Upper lobe of left lung (tissue), 4 donors: ENCODE measurements at regions not wholly inside any gene's neighbourhood (a gene's known extent, or its start where the extent isn't known, plus 50 kb on each side); places are given as distances from the start of the nearest gene placed in this dataset.
"Not testable (repeated sequence)": the region's sequence is repeated elsewhere in the genome, so short reads cannot be mapped to it uniquely, and the experiment has no call there.

ENCODE experiments used
- EP300 ChIP-seq, 4 donors: sonication (generic); formaldehyde crosslinking; IDR thresholded peaks; one replicate each; pipeline ENCODE4 v1.5.1; 2017; ENCODE audit warnings: antibody characterized with exemption in 4 of 4, control low read depth in 2 of 4
- POLR2A ChIP-seq, 4 donors: fragments of 450-650 bp; IDR thresholded peaks; one replicate each; pipeline ENCODE4 v1.5.1; 2016 to 2017; ENCODE audit warnings: antibody characterized with exemption in 4 of 4, mild to moderate bottlenecking in 2 of 4
- TF ChIP-seq, protein P1 (sequence below), 6 experiments: fragments of 450-650 bp in 4 of 6; fragments of 200-600 bp in 2 of 6; sonication (generic) in 2 of 6; IDR thresholded peaks; one replicate each; pipeline ENCODE4 v1.5.1; 2016 to 2019; ENCODE audit warnings: antibody characterized with exemption in 6 of 6

DNA sequence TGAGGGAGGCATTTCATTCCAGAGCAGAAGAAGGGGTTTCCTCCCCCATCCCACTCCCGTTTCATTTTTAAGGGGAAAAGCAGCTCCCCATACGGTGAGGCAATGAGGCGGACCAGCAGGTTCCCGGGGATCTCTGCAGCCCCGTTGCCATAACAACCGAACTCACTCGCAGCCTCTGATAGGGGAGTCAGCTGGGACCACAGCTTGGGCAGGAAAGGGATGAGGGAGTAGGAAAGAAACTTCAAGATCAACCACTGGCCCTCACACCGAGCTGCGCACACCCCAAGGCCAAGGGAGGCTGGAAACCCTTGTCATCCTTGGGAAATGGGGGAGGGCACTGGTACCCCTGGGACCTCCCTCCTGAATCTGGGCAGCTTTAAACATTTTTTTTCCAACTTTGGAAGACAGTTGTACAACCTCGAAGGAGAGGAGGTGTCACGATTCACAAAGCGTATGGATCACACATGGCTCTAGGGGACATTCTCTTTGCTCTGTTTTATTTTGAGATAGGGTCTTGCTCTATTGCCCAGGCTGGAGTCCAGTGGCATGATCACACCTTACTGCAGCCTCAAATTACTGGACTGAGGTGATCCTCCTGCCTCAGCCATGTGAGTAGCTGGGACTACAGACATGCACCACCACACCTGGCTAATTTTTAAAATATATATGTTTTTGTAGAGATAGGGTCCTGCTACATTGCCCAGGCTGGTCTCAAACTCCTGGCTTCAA lies 160.6 kb downstream of the CRLF3 start:
- not testable (repeated sequence) for TF ChIP-seq POLR2A, EP300 (IDR thresholded peaks at IDR 0.05)
- TF ChIP-seq, protein P1, sequence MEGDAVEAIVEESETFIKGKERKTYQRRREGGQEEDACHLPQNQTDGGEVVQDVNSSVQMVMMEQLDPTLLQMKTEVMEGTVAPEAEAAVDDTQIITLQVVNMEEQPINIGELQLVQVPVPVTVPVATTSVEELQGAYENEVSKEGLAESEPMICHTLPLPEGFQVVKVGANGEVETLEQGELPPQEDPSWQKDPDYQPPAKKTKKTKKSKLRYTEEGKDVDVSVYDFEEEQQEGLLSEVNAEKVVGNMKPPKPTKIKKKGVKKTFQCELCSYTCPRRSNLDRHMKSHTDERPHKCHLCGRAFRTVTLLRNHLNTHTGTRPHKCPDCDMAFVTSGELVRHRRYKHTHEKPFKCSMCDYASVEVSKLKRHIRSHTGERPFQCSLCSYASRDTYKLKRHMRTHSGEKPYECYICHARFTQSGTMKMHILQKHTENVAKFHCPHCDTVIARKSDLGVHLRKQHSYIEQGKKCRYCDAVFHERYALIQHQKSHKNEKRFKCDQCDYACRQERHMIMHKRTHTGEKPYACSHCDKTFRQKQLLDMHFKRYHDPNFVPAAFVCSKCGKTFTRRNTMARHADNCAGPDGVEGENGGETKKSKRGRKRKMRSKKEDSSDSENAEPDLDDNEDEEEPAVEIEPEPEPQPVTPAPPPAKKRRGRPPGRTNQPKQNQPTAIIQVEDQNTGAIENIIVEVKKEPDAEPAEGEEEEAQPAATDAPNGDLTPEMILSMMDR (IDR thresholded peaks at IDR 0.05): not testable (repeated sequence)
